NCI-H2196 treated with DMSO at 0.1 percent for 48 hours (cell line): ENCODE measurements at regions not wholly inside any gene's neighbourhood (a gene's known extent, or its start where the extent isn't known, plus 50 kb on each side); places are given as distances from the start of the nearest gene placed in this dataset.

Experiments used
- DNase-seq: peaks from one replicate; lab custom pipeline; 2025; ENCODE audit not compliant: unreplicated experiment; lab: John Stamatoyannopoulos, UW

GRCh38 chr13:50191004-50191403, 175.8 kb downstream of the KCNRG start:
- DNase-seq = no peak

- DNase-seq = no peak
Measured at GRCh38 chr13:50192272-50192813, 177.1 kb downstream of the KCNRG start.

- no peak for DNase-seq
Measured at GRCh38 chr13:50195045-50195444, 179.8 kb downstream of the KCNRG start.

- no peak for DNase-seq
Measured at GRCh38 chr13:50196118-50196517, 180.9 kb downstream of the KCNRG start.

- DNase-seq = no peak
Measured at GRCh38 chr13:50197705-50198104, 182.5 kb downstream of the KCNRG start.

- no peak for DNase-seq
Measured at GRCh38 chr13:50198508-50198907, 183.3 kb downstream of the KCNRG start.

- no peak for DNase-seq
Measured at GRCh38 chr13:50200569-50200968, 185.3 kb downstream of the KCNRG start.

GRCh38 chr13:50200988-50201387, 185.7 kb downstream of the KCNRG start:
- no peak for DNase-seq

- no peak for DNase-seq
Measured at GRCh38 chr13:50202485-50202884, 187.2 kb downstream of the KCNRG start.

GRCh38 chr13:50203256-50203941, 188.2 kb downstream of the KCNRG start:
- DNase-seq = no peak

GRCh38 chr13:50205581-50205980, 190.3 kb downstream of the KCNRG start:
- no peak for DNase-seq

GRCh38 chr13:50208826-50209335, 193.6 kb downstream of the KCNRG start:
- no peak for DNase-seq

GRCh38 chr13:50209631-50210030, 194.4 kb downstream of the KCNRG start:
- DNase-seq = no peak

GRCh38 chr13:50213526-50213925, 198.3 kb downstream of the KCNRG start:
- DNase-seq = no peak

GRCh38 chr13:50214514-50214913, 199.3 kb downstream of the KCNRG start:
- no peak for DNase-seq

- no peak for DNase-seq
Measured at GRCh38 chr13:50215399-50215798, 200.2 kb downstream of the KCNRG start.

GRCh38 chr13:50219743-50220142, 204.5 kb downstream of the KCNRG start:
- no peak for DNase-seq

GRCh38 chr13:50220938-50221337, 205.7 kb downstream of the KCNRG start:
- no peak for DNase-seq

GRCh38 chr13:50222569-50223332, 207.5 kb downstream of the KCNRG start:
- no peak for DNase-seq

GRCh38 chr13:50224534-50224933, 209.3 kb downstream of the KCNRG start:
- DNase-seq = no peak

- no peak for DNase-seq
Measured at GRCh38 chr13:50225193-50226155, 210.2 kb downstream of the KCNRG start.
